HG03097 (cell line): ENCODE measurements at regions not wholly inside any gene's neighbourhood (a gene's known extent, or its start where the extent isn't known, plus 50 kb on each side); places are given as distances from the start of the nearest gene placed in this dataset.

Source experiments
- ATAC-seq: cut with Tn5 transposase; IDR thresholded peaks from one replicate; pipeline ENCODE4 v1.9.1; 2021; ENCODE audit not compliant: unreplicated experiment, low FRiP score

DNA sequence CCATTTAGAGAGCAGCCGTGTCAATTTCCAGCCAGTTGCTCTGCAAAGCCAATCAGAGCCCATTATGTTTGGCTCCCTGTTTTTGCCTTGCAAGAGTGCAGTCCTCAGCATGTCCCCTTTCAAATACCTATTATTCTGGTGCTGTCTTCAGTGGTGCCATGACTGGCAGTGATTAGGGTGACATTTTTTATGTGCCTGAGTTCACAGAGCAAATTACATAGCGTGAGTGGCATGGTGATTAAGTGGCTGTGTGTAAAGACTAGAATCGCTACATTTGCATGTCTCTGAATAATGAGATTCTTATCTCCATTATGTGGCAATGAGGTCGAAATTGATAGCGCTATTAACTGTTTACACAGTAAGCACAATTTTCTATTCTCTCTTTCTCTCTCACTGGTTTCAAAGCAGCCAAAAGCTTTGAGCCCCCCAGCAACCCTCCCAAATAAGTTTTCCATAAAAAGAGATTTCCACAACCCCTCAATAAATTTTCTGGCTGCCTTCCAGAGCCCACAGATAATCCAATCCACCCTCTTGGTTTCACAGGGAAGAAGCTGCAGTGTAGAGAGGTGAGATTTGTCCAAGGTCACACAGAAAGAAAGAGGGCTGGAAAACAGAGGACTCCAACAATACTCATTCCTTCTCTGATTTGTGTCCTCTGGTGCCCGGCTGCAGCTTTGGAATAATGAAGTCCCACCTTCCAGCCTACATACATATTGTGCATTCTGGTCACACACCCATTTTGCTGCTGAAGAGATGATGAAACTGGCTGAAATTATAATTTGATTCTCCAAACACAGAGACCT is 58.8 kb upstream of the NUDT4 start:
- ATAC-seq: no peak

- ATAC-seq: no peak
Measured at GRCh38 chr12:93319523-93320050, 58.1 kb upstream of the NUDT4 start.

- ATAC-seq: no peak
Measured at GRCh38 chr12:93322784-93323183, 54.9 kb upstream of the NUDT4 start.

GRCh38 chr12:93323625-93324329 is 53.9 kb upstream of the NUDT4 start:
- no peak for ATAC-seq

DNA sequence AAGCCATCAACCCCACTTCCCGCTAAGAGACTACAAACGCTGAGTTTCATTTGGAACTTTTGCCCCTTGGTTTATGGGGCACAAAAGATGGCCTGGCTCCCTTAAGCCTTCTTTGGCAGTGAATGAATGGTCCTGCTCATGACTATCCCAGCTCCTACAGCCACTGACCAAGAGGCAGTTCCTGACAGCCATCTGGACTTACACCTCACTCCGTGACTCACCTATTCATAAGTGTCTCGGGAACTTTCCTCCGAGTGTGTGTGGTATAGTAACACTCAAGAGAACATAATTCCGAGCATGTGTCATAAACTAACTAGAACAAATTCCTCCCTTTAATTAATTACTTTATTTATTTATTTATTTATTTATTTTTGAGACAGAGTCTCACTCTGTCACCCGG is 51.9 kb upstream of the NUDT4 start:
- ATAC-seq: no peak
